ENCODE measurements at regions not wholly inside any gene's neighbourhood (a gene's known extent, or its start where the extent isn't known, plus 50 kb on each side); places are given as distances from the start of the nearest gene placed in this dataset.

DNA sequence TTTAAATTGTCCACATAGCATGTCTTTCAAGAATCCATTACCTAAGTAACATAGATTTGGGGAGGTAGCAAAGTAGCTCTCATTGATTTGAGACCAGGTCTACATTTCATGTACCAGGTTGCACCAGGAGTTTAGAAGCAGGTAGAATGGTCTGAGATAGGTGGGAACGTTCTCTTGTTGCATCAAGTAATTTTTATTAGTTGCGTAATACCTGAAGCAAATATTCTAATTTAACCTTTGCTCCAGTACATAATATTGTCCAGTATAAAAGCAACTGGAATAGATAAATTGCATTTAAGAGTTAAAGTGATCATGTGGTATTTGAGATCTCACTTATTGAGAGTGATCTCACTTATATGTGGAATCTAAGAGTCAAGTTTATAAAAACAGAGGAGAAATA is 597.1 kb upstream of the PRMT6 start:
- Histone ChIP-seq H3K9me2 (ENCODE audit: insufficient read depth) (no peaks in the 10 kb centered on the region), H3K36me3 (ENCODE audit: low read depth) (no peaks in the 10 kb centered on the region), H3K4me2 (no peak overlapping the region), H3K4me1 (replicated peaks; ENCODE audit: insufficient read depth) (no peaks in the 10 kb centered on the region), H3K9me3 (ENCODE audit: insufficient read depth, low read depth) (no peaks in the 10 kb centered on the region), H3K27me3 (ENCODE audit: insufficient read depth, low read depth) (no peaks in the 10 kb centered on the region), H3K4me3 (no peak overlapping the region), H3F3A (ENCODE audit: insufficient read depth, low read depth) (no peaks in the 10 kb centered on the region), H3K79me2 (ENCODE audit: low read depth) (no peaks in the 10 kb centered on the region), H4K20me1 (ENCODE audit: insufficient read depth) (no peaks in the 10 kb centered on the region), H3K27ac (no peak overlapping the region), H2AFZ (no peak overlapping the region)
- intact Hi-C loops (cut with micrococcal nuclease; ENCODE audit: unreplicated experiment) = no loop called here
- CTCF ChIA-PET = no interaction called here
- BruUV-seq (replicated peaks) = no TSS peak
- no peak for TF ChIP-seq EZH2 (IDR thresholded peaks at IDR 0.05; ENCODE audit: low read depth)
- no peak for TF ChIP-seq CTCF (conservative IDR thresholded peaks at IDR 0.05)
- DNase-seq = no peak
- POLR2A ChIA-PET (ENCODE audit: unreplicated experiment) = no interaction called here

GRCh38 chr1:106465666-106466065 is 590.8 kb upstream of the PRMT6 start:
- no peak overlapping the region for H3K27ac ChIP-seq
- intact Hi-C loops (cut with micrococcal nuclease; ENCODE audit: unreplicated experiment) = no loop called here

GRCh38 chr1:106480629-106481028 is 575.8 kb upstream of the PRMT6 start:
- BruUV-seq (replicated peaks) = no TSS peak
- no peak overlapping the region for H3K4me2 ChIP-seq
- intact Hi-C loops (cut with micrococcal nuclease; ENCODE audit: unreplicated experiment) = no loop called here
- DNase-seq = no peak
- no peaks in the 10 kb centered on the region for H3K9me3 ChIP-seq (ENCODE audit: insufficient read depth, low read depth)
- no peaks in the 10 kb centered on the region for H4K20me1 ChIP-seq (ENCODE audit: insufficient read depth)
- no peaks in the 10 kb centered on the region for H3K9me2 ChIP-seq (ENCODE audit: insufficient read depth)
- no peaks in the 10 kb centered on the region for H3K79me2 ChIP-seq (ENCODE audit: low read depth)
- ChIA-PET POLR2A (ENCODE audit: unreplicated experiment) (no interaction called here), CTCF (interaction anchor here (0.6 kb wide), 1 partner anchor 662 kb away, joined by 8 read pairs; no protein-coding TSS in a partner anchor)
- TF ChIP-seq CTCF (conservative IDR thresholded peaks at IDR 0.05) = no peak
- no peak for TF ChIP-seq EZH2 (IDR thresholded peaks at IDR 0.05; ENCODE audit: low read depth)
- no peak overlapping the region for H3K4me3 ChIP-seq
- no peaks in the 10 kb centered on the region for H3K36me3 ChIP-seq (ENCODE audit: low read depth)
- no peak overlapping the region for H2AFZ ChIP-seq
- H3K4me1 ChIP-seq (replicated peaks; ENCODE audit: insufficient read depth) = no peaks in the 10 kb centered on the region
- no peaks in the 10 kb centered on the region for H3F3A ChIP-seq (ENCODE audit: insufficient read depth, low read depth)
- H3K27ac ChIP-seq = no peak overlapping the region
- H3K27me3 ChIP-seq (ENCODE audit: insufficient read depth, low read depth) = no peaks in the 10 kb centered on the region

More at GRCh38 chr1:106465666-106466065, 590.8 kb upstream of the PRMT6 start:
- DNase-seq = no peak
- Histone ChIP-seq H3K4me1 (replicated peaks; ENCODE audit: insufficient read depth) (no peaks in the 10 kb centered on the region), H2AFZ (no peak overlapping the region), H3K79me2 (ENCODE audit: low read depth) (no peaks in the 10 kb centered on the region), H3K27me3 (ENCODE audit: insufficient read depth, low read depth) (no peaks in the 10 kb centered on the region), H3K36me3 (ENCODE audit: low read depth) (no peaks in the 10 kb centered on the region), H3F3A (ENCODE audit: insufficient read depth, low read depth) (no peaks in the 10 kb centered on the region), H3K4me2 (no peak overlapping the region), H4K20me1 (ENCODE audit: insufficient read depth) (no peaks in the 10 kb centered on the region), H3K9me3 (ENCODE audit: insufficient read depth, low read depth) (peaks cover 7% of the 10 kb centered on the region; the same call in 1 of the 2 replicates), H3K9me2 (ENCODE audit: insufficient read depth) (no peaks in the 10 kb centered on the region), H3K4me3 (no peak overlapping the region)
- TF ChIP-seq CTCF (conservative IDR thresholded peaks at IDR 0.05) (no peak), EZH2 (IDR thresholded peaks at IDR 0.05; ENCODE audit: low read depth) (no peak)
- BruUV-seq (replicated peaks) = no TSS peak
- ChIA-PET POLR2A (ENCODE audit: unreplicated experiment) (no interaction called here), CTCF (no interaction called here)

Measured in PC-9 (cell line).